Fibroblast of pulmonary artery (primary cell): ENCODE measurements at regions not wholly inside any gene's neighbourhood (a gene's known extent, or its start where the extent isn't known, plus 50 kb on each side); places are given as distances from the start of the nearest gene placed in this dataset.

ENCODE experiments used
- DNase-seq: peaks from one replicate; pipeline ENCODE4 v3.0.0-alpha.2; 2010; ENCODE audit warnings: low read depth
- H3K4me3 ChIP-seq: replicated peaks from 2 replicates; pipeline ENCODE4 v1.5.1; 2011; ENCODE audit warnings: low read depth, mild to moderate bottlenecking, control low read depth, low read length, moderate library complexity
- CTCF ChIP-seq: IDR thresholded peaks from 2 replicates; pipeline ENCODE4 v1.5.1; 2011; ENCODE audit warnings: mild to moderate bottlenecking, control low read depth, low read length, inconsistent platforms; ENCODE audit errors: missing control alignments

GRCh38 chr2:79210274-79210917 is 50.8 kb upstream of the REG3A start:
- no peak for DNase-seq
- TF ChIP-seq CTCF = no peak
- no peak overlapping the region for H3K4me3 ChIP-seq
